A673 (cell line): ENCODE measurements at regions not wholly inside any gene's neighbourhood (a gene's known extent, or its start where the extent isn't known, plus 50 kb on each side); places are given as distances from the start of the nearest gene placed in this dataset.

ENCODE experiments used
- BruUV-seq: library from RNA; stranded (reverse); fragments of 400-500 nt; replicated peaks from 2 replicates; lab custom pipeline; 2021; lab: Mats Ljungman, UMichigan
- CTCF ChIA-PET: fragments of 300-600 bp; sonication (Branson Sonifier 250); formaldehyde crosslinking; loops from one replicate; lab custom pipeline; 2022; ENCODE audit warnings: antibody characterized with exemption; lab: Charles Lee
- POLR2A ChIA-PET: fragments of 300-600 bp; sonication (Branson Sonifier 250); formaldehyde crosslinking; loops from one replicate; lab custom pipeline; 2022; ENCODE audit warnings: antibody characterized with exemption; ENCODE audit not compliant: low non-redundant PET; lab: Charles Lee
- DNase-seq: peaks from one replicate; pipeline ENCODE4 v3.0.0-alpha.2; 2015; ENCODE audit warnings: low spot score
- H3K27ac ChIP-seq: fragments of 200-600 bp; sonication (generic); 2 replicates; pipeline ENCODE4 v1.5.1; 2016; ENCODE audit warnings: mixed run types, low read depth, mild to moderate bottlenecking, mixed read lengths, antibody characterized with exemption, low read length; ENCODE audit not compliant: poor library complexity, severe bottlenecking
- H3K27me3 ChIP-seq: fragments of 200-600 bp; sonication (generic); replicated peaks from 2 replicates; pipeline ENCODE4 v1.6.1; 2017; ENCODE audit warnings: mixed run types, low read depth, mild to moderate bottlenecking, mixed read lengths, antibody characterized with exemption, low read length; ENCODE audit not compliant: insufficient read depth, poor library complexity
- H3K36me3 ChIP-seq: fragments of 200-600 bp; sonication (generic); 2 replicates; pipeline ENCODE4 v1.6.1; 2016; ENCODE audit warnings: mixed run types, mild to moderate bottlenecking, mixed read lengths, antibody characterized with exemption, low read length; ENCODE audit not compliant: insufficient read depth, poor library complexity, severe bottlenecking
- H3K4me1 ChIP-seq: fragments of 200-600 bp; sonication (generic); 2 replicates; pipeline ENCODE4 v1.6.1; 2017; ENCODE audit warnings: mixed run types, mild to moderate bottlenecking, mixed read lengths, antibody characterized with exemption, low read length; ENCODE audit not compliant: insufficient read depth, poor library complexity, severe bottlenecking
- H3K4me3 ChIP-seq: fragments of 200-600 bp; sonication (generic); 2 replicates; pipeline ENCODE4 v1.5.1; 2016; ENCODE audit warnings: low read depth, mixed run types, mild to moderate bottlenecking, mixed read lengths, low read length; ENCODE audit not compliant: poor library complexity, severe bottlenecking
- H3K9me3 ChIP-seq: fragments of 200-600 bp; sonication (generic); 2 replicates; pipeline ENCODE4 v1.6.1; 2016; ENCODE audit warnings: mixed run types, low read depth, mild to moderate bottlenecking, mixed read lengths, antibody characterized with exemption, low read length; ENCODE audit not compliant: poor library complexity, severe bottlenecking
- EZH2 ChIP-seq: fragments of 200-600 bp; sonication (generic); IDR thresholded peaks from 2 replicates; pipeline ENCODE4 v1.6.1; 2017; ENCODE audit warnings: borderline replicate concordance, low read depth, mild to moderate bottlenecking, mixed read lengths, antibody characterized with exemption, low read length; ENCODE audit not compliant: poor library complexity, severe bottlenecking
- intact Hi-C: fragments of 100-400 bp; cut with micrococcal nuclease; formaldehyde crosslinking; loops from one replicate; pipeline ENCODE4 v1.10.0; 2022; ENCODE audit not compliant: unreplicated experiment
- TF ChIP-seq, protein P1 (sequence below): fragments of 300-800, 200-600 bp; sonication (generic); conservative IDR thresholded peaks from 2 replicates; pipeline ENCODE4 v1.5.1; 2017; ENCODE audit warnings: low read depth, mild to moderate bottlenecking, antibody characterized with exemption, low read length, moderate library complexity, mixed read lengths

DNA sequence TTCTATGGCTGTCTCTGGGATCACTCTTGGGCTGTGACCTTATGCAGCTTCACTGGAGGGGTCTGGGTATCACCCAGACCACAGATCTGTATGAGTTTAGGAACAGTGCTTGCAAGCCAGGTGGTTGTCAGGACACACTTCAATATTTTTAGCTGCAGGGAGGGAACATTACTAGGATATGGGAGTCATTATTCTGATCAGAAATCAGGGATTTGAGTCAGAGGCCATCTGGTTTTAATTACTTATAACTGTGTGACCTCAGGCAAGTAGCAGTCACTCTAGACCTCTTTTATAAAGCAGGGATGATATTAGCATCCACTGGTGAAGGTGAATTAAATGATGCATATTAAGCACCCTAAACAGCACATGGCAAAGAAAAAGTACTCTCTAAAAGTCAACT lies 60.1 kb upstream of the NMUR2 start:
- CTCF ChIA-PET, result no interaction called here
- H3K27me3 ChIP-seq, result peaks cover 11% of the 10 kb centered on the region
- H3K4me3 ChIP-seq, result no peak overlapping the region
- no peaks in the 10 kb centered on the region for H3K36me3 ChIP-seq
- intact Hi-C loops, result no loop called here
- H3K9me3 ChIP-seq, result no peaks in the 10 kb centered on the region
- DNase-seq, result no peak
- no TSS peak for BruUV-seq
- TF ChIP-seq, protein P1, sequence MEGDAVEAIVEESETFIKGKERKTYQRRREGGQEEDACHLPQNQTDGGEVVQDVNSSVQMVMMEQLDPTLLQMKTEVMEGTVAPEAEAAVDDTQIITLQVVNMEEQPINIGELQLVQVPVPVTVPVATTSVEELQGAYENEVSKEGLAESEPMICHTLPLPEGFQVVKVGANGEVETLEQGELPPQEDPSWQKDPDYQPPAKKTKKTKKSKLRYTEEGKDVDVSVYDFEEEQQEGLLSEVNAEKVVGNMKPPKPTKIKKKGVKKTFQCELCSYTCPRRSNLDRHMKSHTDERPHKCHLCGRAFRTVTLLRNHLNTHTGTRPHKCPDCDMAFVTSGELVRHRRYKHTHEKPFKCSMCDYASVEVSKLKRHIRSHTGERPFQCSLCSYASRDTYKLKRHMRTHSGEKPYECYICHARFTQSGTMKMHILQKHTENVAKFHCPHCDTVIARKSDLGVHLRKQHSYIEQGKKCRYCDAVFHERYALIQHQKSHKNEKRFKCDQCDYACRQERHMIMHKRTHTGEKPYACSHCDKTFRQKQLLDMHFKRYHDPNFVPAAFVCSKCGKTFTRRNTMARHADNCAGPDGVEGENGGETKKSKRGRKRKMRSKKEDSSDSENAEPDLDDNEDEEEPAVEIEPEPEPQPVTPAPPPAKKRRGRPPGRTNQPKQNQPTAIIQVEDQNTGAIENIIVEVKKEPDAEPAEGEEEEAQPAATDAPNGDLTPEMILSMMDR, result no peak
- TF ChIP-seq EZH2, result no peak
- POLR2A ChIA-PET, result no interaction called here
- H3K4me1 ChIP-seq, result no peaks in the 10 kb centered on the region
- H3K27ac ChIP-seq, result no peak overlapping the region

DNA sequence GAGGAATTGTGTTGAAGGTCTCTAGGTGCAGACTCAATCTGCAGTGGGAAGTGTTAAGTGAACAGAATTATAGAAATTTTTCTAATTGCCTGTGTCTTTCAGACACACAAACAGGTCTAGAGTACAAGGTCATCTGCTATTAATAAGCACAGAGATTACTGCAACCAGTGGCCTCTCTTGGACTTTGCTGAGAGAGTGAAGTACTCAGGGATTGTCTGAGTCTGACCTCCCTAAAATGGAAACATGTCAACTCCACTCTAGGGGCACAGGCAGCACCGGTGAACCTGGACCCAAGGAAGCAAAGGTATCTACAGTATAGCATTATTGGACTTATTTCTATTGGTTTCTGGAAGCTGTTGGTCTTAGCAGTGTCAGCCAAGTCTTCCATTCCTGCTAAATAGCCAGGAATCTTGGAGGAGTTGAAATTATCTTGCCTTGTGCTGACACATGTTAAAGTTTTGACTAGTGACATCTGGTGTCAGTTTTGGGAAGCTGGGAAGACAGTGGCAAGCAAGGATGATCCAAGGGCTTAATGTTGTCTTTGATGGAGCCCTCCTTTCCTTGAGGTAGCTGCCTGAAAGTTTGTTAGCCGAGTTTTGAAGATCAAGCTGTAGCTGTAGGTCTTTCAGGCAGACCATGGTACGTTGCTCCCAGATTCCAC lies 61.1 kb upstream of the NMUR2 start:
- no peaks in the 10 kb centered on the region for H3K4me1 ChIP-seq
- no peaks in the 10 kb centered on the region for H3K9me3 ChIP-seq
- no peak overlapping the region for H3K27ac ChIP-seq
- H3K27me3 ChIP-seq, result peaks cover 11% of the 10 kb centered on the region
- ChIA-PET CTCF (no interaction called here), POLR2A (no interaction called here)
- no peak for DNase-seq
- H3K4me3 ChIP-seq, result no peak overlapping the region
- BruUV-seq, result no TSS peak
- intact Hi-C loops, result no loop called here
- H3K36me3 ChIP-seq, result no peaks in the 10 kb centered on the region
- TF ChIP-seq, protein P1, result no peak
- no peak for TF ChIP-seq EZH2

DNA sequence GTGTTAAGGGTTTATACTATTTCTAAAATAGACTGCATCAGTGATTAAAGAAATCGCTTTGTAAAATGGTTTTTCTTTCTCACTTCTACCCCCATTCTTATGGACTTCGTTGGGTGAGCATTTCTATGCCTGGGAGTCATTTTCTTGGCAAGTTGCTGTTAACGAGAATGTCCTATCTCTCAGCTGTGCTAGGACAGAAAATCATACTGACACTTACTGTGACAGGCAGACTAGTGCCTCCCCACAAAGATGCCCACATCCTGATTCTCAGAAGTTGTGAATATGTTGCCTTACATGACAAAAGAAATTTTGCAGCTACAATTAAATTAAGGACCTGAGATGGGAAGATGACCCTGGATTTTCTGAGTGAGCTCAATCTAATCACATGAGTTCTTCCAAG lies 65.1 kb upstream of the NMUR2 start:
- peaks cover 8% of the 10 kb centered on the region for H3K27me3 ChIP-seq
- POLR2A ChIA-PET, result no interaction called here
- DNase-seq, result no peak
- H3K4me3 ChIP-seq, result no peak overlapping the region
- BruUV-seq, result no TSS peak
- H3K9me3 ChIP-seq, result no peaks in the 10 kb centered on the region
- no peak overlapping the region for H3K27ac ChIP-seq
- intact Hi-C loops, result no loop called here
- no peaks in the 10 kb centered on the region for H3K4me1 ChIP-seq
- TF ChIP-seq, protein P1, result no peak
- CTCF ChIA-PET, result no interaction called here
- no peaks in the 10 kb centered on the region for H3K36me3 ChIP-seq
